ENCODE measurements at regions not wholly inside any gene's neighbourhood (a gene's known extent, or its start where the extent isn't known, plus 50 kb on each side); places are given as distances from the start of the nearest gene placed in this dataset.

- no peak for DNase-seq
Measured at GRCh38 chr16:50992350-50993032, 158.6 kb downstream of the SALL1 start.

- no peak for DNase-seq
Measured at GRCh38 chr16:50991436-50991835, 159.6 kb downstream of the SALL1 start.

DNA sequence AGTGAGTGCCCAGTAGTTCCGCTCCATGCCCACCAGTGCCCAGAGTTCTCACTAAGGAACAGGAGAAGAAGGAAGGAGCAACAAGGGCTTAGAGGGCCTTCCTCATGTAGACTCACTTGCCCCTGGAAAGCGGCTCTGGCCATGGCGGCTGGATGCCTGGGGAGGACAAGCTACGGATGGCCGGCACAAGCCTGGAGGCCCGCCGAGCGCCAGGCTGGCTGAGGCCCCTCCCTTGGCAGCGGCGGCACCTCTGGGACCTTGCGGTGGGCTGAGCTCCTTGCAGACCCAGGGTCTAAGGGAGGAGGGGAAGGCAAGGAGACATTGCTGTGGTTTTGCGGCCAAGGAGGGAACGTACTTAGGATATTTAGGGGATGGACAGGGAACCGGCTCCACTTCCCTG lies 160.1 kb downstream of the SALL1 start:
- DNase-seq, result no peak

- no peak for DNase-seq
Measured at GRCh38 chr16:50989047-50989446, 162.0 kb downstream of the SALL1 start.

DNA sequence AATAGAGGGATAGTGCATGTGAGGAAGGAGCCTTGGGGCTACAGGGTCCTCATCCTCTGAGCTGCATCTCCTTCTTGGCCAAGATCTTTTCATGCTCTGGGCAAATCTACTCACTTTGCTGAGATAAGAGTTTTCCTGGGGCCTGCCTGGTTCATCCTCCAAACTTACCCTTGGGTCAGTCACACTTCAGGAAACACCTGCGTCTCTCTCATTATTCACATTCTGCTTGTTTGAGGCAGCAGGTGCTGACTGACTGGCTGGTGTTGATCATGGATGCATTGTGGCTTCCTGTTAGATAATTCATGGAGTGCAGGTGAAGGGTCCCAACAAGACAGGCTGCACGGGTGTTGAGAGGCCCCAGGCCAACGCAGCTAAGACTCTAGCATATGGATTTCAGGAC lies 162.6 kb downstream of the SALL1 start:
- no peak for DNase-seq

- no peak for DNase-seq
Measured at GRCh38 chr16:50986453-50986852, 164.6 kb downstream of the SALL1 start.

DNA sequence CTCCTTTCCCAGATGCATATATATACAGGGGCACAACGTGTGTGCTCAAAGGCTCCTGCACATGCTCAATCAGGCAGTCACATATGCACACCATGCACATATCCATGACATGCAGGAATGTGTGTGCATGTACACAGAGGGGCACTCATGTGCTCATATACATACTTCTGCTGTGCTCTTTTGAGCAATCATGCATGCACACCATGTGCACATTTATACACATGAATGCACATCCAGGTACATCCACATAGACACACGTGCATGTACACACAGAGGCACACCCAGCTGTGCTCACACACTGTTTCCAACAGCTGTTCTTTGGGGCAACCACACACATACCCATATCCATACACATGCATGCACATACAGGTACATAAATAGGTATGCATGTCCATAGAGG lies 165.3 kb downstream of the SALL1 start:
- DNase-seq, result no peak

DNA sequence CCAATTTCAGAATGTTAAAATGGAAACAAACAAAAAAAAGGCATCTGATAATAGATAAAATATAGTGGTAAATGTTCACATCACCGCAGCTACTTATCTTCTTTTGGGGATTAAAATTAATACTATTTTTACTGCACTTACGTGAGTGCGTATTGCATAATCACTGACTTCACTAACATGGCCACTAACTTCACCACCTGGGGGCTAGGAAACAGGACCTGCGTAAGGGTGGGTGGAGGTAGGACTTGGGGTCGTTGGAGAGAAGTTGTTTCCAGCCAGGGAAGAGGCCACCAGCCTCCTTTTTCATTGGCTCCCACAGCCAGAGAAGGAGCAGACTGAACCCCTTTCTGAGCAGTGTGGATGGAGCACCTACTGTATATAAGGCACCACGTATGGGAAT lies 166.4 kb downstream of the SALL1 start:
- no peak for DNase-seq

- no peak for DNase-seq
Measured at GRCh38 chr16:50982808-50983207, 168.3 kb downstream of the SALL1 start.

DNA sequence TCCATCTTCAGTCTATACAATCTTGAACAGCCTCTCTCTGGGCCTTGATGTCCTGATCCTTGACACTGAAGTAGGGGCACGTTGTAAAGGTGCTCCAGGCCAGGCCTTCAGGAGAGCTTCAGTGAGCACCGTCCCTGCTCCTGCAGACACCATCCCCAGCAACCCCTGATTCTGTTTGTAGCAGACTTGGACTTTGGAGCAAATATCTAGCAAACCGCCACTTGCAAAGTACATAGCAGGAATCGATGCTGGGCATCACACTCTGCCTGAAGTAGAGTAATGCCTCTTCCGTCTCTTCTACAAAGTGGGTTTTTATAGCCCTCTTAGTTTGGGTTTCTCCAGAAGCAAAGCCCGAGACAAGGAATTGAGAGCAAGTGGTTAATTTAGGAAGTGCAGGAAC lies 169.1 kb downstream of the SALL1 start:
- DNase-seq, result no peak

DNA sequence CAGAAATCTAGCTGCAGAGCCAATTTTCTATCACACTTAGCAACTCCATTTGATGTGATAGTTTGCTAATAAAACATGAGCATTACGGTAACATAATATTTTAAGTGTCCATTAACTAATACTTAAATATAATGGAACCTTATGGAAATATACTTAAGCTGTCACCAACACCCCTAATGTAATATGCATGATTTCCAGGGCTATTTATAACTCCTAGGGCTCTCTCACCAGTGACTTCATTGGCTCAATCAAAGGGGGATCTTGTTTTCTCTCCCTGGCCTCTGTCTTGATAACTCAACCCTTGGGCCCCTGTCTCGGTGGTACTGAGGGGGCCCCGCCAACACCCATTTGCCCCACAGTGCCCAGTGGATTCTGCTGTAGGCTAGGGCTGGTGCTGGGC lies 170.4 kb downstream of the SALL1 start:
- DNase-seq, result no peak

- no peak for DNase-seq
Measured at GRCh38 chr16:50979806-50980620, 171.1 kb downstream of the SALL1 start.

DNA sequence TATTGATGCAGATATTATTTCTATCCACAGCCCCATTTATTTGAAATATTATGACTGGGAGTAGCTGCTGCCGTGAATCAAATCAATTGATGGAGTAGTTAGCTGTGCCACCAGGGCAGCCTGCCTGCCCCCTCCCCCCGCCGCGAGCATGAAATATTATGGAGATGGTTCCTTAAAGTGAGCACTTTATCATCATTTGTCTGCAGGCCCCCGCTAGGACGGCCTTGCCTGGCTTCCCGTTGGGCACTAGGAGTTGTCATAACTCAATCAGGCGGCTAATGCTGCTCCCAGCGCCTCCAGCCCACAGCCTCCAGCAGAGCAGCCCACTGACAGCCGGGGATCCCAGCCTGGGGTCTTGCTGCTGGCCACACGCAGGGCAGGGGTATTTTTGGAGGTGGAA lies 173.9 kb downstream of the SALL1 start:
- no peak for DNase-seq

DNA sequence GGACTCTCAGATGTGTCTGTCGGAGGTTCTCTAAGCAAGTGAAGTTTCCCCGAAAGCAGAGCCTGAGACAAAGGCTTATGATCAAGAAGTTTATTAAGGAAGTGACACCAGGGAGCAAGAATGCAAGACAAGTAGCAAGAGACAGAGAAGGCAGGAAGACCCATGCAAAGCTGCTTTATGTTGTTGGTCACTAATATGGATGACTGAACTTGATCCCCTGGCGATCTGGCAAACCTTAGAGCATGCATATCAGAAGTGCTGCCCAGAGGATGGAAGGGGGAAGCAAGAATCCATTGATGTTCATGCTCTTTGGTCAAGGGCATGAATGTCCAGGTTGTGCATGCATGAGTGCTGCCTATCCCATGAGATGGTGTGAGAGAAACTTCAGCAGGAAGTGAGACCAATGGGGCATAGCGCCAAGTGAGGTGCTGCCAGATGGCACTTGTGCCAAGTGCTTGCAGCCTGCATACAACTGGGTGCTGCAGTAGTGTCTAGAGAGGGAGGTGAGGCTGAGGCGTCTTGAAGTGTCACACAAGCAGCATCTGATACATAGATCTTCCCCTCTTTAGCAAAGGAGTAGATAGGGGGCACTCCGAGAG lies 176.5 kb downstream of the SALL1 start:
- no peak for DNase-seq

GRCh38 chr16:50972876-50973275 lies 178.2 kb downstream of the SALL1 start:
- DNase-seq, result no peak

- no peak for DNase-seq
Measured at GRCh38 chr16:50970281-50970680, 180.8 kb downstream of the SALL1 start.

DNA sequence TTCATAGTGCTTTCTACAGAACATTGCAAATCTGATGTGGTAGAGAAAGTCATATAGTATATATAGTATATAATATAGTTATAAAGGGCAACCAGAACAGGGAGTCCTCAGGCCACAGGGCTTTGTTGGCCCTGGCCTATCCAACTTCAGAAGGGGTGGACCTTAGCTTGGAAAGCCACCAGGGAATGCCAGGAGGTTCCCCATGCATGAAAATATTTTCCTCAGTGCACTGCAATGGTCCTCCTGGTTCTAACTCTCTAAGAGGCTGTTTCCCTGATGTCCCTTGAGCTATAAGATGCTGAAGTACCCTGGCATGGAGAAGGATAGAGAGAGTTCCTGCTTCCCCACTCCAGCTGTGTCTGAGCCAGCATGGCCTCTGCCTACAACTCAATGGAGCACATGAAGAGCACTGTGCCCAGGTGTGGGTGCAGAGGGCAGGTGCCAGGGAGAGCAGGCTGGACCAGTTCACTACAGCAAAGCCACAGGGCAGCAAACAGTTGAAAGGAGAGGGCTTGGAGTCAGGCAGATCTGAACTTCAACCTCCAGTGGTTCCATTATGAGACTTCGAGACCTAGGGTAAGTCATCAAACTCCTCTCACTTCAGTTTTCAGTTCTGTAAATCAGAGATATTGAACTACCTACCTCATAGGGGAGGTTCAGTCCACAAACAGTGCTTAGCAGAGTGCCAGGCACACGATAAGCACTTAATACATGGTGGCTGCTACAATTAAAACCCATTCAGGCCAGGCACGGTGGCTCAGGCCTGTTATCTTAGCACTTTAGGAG lies 183.1 kb downstream of the SALL1 start:
- DNase-seq, result no peak

DNA sequence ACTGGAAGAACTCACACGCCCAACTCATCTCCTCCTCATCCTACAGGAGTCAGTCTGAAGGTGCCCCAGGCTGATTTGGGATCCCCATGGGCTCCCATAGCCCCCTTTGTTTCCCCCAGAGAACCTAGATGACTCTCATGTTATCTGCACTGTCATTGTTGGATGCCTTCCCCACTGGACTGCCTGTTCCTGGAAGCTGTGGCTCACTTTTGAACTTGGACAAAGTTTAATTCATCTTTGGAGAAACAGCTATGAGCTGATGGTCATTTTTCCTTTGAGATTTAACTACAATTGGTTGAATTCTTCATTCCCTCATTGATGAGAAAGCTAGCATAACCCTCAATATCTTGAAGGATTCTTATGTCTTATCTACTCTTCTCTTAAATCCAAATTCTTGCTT lies 186.6 kb downstream of the SALL1 start:
- no peak for DNase-seq

DNA sequence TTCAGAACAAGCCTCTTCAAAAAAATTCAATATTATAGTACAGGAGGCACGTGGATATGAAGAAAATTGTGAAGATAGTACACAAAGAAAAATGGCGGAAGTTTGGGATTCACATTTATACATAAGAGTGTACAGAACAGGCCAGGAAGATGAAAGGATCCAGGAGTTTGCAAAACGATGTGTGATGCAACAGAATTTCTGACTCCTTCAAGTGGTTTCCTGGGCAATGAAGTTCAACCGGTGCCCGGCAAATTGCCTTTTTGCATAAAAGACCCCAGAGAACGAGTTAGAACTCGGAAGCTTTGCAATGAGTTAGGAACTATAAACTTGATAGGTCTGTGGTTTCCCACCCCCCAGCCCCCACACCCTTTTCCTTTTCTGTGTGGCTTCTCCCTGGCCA lies 189.1 kb downstream of the SALL1 start:
- DNase-seq, result no peak

- DNase-seq, result no peak
Measured at GRCh38 chr16:50960517-50961202, 190.4 kb downstream of the SALL1 start.

GRCh38 chr16:50957056-50957455 lies 194.0 kb downstream of the SALL1 start:
- no peak for DNase-seq

DNA sequence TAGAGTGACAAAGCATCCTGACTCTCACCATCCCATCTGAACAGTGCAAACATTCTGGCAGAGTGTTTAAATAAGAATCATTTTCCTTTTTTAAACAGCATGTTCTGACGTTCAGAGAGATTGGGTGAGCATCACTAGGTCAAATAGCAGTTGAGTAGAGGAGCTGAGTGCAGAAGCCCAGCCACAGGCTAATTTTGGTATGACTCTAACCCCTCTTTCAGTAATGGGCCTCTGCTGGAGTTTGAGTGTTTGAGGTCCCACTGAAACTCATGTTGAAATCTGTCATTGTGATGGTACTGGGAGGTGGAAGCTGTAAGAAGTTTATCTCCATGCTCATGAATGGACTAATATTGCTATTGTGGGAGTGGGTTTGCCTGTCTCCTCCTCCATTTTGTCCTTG lies 194.4 kb downstream of the SALL1 start:
- DNase-seq, result no peak

DNA sequence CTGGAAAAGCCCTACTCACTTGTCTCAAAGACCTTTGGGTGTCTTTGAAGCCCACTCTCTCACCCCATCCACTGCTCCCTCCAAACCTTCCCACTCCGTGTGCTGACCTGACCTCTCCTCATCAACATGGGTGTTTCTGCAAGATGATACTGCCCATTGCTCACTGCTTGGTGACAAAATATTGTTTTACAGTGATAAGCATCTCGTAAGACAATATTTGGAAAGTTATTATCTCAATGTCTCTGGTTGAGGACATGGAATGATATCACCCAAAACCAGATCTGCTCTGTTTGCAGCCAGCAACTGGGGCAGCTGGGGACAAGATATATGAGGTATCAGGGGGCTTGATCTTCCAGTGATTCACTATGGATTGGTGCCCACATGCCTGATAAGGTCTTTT lies 195.8 kb downstream of the SALL1 start:
- DNase-seq, result no peak
